IMR-90 (cell line): ENCODE measurements at regions not wholly inside any gene's neighbourhood (a gene's known extent, or its start where the extent isn't known, plus 50 kb on each side); places are given as distances from the start of the nearest gene placed in this dataset.

Source experiments
- ATAC-seq: fragments of 200-7000 bp; cut with Tn5 transposase; 2 replicates; pipeline ENCODE4 v1.9.1; 2020; ENCODE audit warnings: low read depth, mild to moderate bottlenecking, moderate library complexity
- BruUV-seq: library from RNA; stranded (reverse); fragments of 400-500 nt; replicated peaks from 2 replicates; lab custom pipeline; 2021; lab: Mats Ljungman, UMichigan
- CTCF ChIA-PET: fragments of 300-600 bp; formaldehyde crosslinking; extraction: SDS; loops from one replicate; lab custom pipeline; 2021; ENCODE audit warnings: antibody characterized with exemption; lab: Yijun Ruan, JAX
- POLR2A ChIA-PET: fragments of 300-600 bp; sonication (Branson Sonifier 250); formaldehyde crosslinking; loops from one replicate; lab custom pipeline; 2022; ENCODE audit warnings: antibody characterized with exemption; ENCODE audit not compliant: unreplicated experiment; lab: Charles Lee
- DNase-seq: peaks from one replicate; pipeline ENCODE4 v3.0.0; 2013
- H2AFZ ChIP-seq: replicated peaks from 2 replicates; pipeline ENCODE3; 2013; ENCODE audit warnings: low read length, mild to moderate bottlenecking; ENCODE audit not compliant: poor library complexity
- H2AK5ac ChIP-seq: 2 replicates; pipeline ENCODE4 v1.6.1; 2013; ENCODE audit warnings: low read depth, low read length, inconsistent platforms
- H2AK9ac ChIP-seq: replicated peaks from 2 replicates; pipeline ENCODE3; 2013; ENCODE audit warnings: mild to moderate bottlenecking, low read depth, low read length, moderate library complexity; ENCODE audit not compliant: poor library complexity
- H2BK120ac ChIP-seq: 2 replicates; pipeline ENCODE4 v1.6.1; 2013; ENCODE audit warnings: low read depth, low read length, inconsistent platforms
- H2BK15ac ChIP-seq: 3 replicates; pipeline ENCODE4 v1.6.1; 2013; ENCODE audit warnings: low read depth, low read length, inconsistent platforms
- H2BK20ac ChIP-seq: 2 replicates; pipeline ENCODE4 v1.6.1; 2013; ENCODE audit warnings: low read depth, mild to moderate bottlenecking, inconsistent platforms, low read length, moderate library complexity
- H2BK5ac ChIP-seq: 2 replicates; pipeline ENCODE4 v1.6.1; 2013; ENCODE audit warnings: mild to moderate bottlenecking, low read depth, low read length, inconsistent platforms; ENCODE audit not compliant: poor library complexity, severe bottlenecking
- H3K14ac ChIP-seq: replicated peaks from 2 replicates; pipeline ENCODE4 v1.6.1; 2013; ENCODE audit warnings: low read depth, low read length, inconsistent platforms
- H3K18ac ChIP-seq: 2 replicates; pipeline ENCODE4 v1.6.1; 2013; ENCODE audit warnings: low read depth, low read length, control low read depth
- H3K23ac ChIP-seq: 2 replicates; pipeline ENCODE4 v1.6.1; 2013; ENCODE audit warnings: low read depth, low read length, inconsistent platforms
- H3K27ac ChIP-seq: 2 replicates; pipeline ENCODE4 v1.5.1; 2013; ENCODE audit warnings: mild to moderate bottlenecking, control low read depth, low read length; ENCODE audit not compliant: insufficient read depth
- H3K27me3 ChIP-seq: 2 replicates; pipeline ENCODE4 v1.6.1; 2013; ENCODE audit warnings: low read length; ENCODE audit not compliant: control insufficient read depth, insufficient read depth
- H3K36me3 ChIP-seq: 2 replicates; pipeline ENCODE4 v1.6.1; 2013; ENCODE audit warnings: low read length, mixed read lengths; ENCODE audit not compliant: control insufficient read depth, insufficient read depth
- H3K4ac ChIP-seq: 2 replicates; pipeline ENCODE4 v1.6.1; 2013; ENCODE audit warnings: low read depth, low read length, inconsistent platforms
- H3K4me1 ChIP-seq: 2 replicates; pipeline ENCODE4 v1.6.1; 2013; ENCODE audit warnings: low read length, mixed read lengths; ENCODE audit not compliant: control insufficient read depth, insufficient read depth
- H3K4me2 ChIP-seq: 2 replicates; pipeline ENCODE4 v1.6.1; 2013; ENCODE audit warnings: low read depth, mild to moderate bottlenecking, control low read depth, low read length, moderate library complexity
- H3K4me3 ChIP-seq: 2 replicates; pipeline ENCODE4 v1.5.1; 2013; ENCODE audit warnings: low read depth, mild to moderate bottlenecking, control low read depth, low read length, moderate library complexity; ENCODE audit not compliant: insufficient read depth
- H3K56ac ChIP-seq: 2 replicates; pipeline ENCODE4 v1.6.1; 2013; ENCODE audit warnings: low read length, inconsistent platforms; ENCODE audit not compliant: insufficient read depth; ENCODE audit errors: extremely low read depth
- H3K79me1 ChIP-seq, 2 experiments: 2 replicates each; pipeline ENCODE4 v1.6.1; 2013; ENCODE audit warnings: low read length in 2 of 2, inconsistent platforms in 1 of 2, low read depth in 1 of 2
- H3K9ac ChIP-seq: 2 replicates; pipeline ENCODE4 v1.6.1; 2013; ENCODE audit warnings: low read depth, low read length, control low read depth
- H3K9me1 ChIP-seq: 2 replicates; pipeline ENCODE4 v1.6.1; 2013; ENCODE audit warnings: low read length, inconsistent platforms; ENCODE audit not compliant: insufficient read depth
- H3K9me3 ChIP-seq: 2 replicates; pipeline ENCODE4 v1.6.1; 2013; ENCODE audit warnings: low read length; ENCODE audit not compliant: control insufficient read depth, insufficient read depth
- H4K20me1 ChIP-seq: 2 replicates; pipeline ENCODE4 v1.6.1; 2013; ENCODE audit warnings: low read length, inconsistent platforms; ENCODE audit not compliant: insufficient read depth
- H4K5ac ChIP-seq: 2 replicates; pipeline ENCODE4 v1.6.1; 2013; ENCODE audit warnings: mild to moderate bottlenecking, low read depth, low read length, control low read depth
- H4K8ac ChIP-seq, 2 experiments: 2 replicates each; pipeline ENCODE4 v1.6.1; 2013; ENCODE audit warnings: low read depth in 2 of 2, low read length in 2 of 2, control low read depth in 1 of 2, inconsistent platforms in 1 of 2
- H4K91ac ChIP-seq: 2 replicates; pipeline ENCODE4 v1.6.1; 2013; ENCODE audit warnings: low read depth, low read length, inconsistent platforms; ENCODE audit not compliant: insufficient read depth
- CHD1 ChIP-seq: IDR thresholded peaks from 2 replicates; pipeline ENCODE4 v1.6.1; 2012; ENCODE audit warnings: low read depth, low read length, improper control_type of control experiment
- MAZ ChIP-seq: IDR thresholded peaks from 2 replicates; pipeline ENCODE4 v1.6.1; 2012; ENCODE audit warnings: low read depth, mild to moderate bottlenecking, low read length, improper control_type of control experiment, moderate library complexity, borderline replicate concordance
- POLR2A ChIP-seq: IDR thresholded peaks from 2 replicates; pipeline ENCODE4 v1.6.1; 2012; ENCODE audit warnings: mild to moderate bottlenecking, low read depth, low read length
- RAD21 ChIP-seq: IDR thresholded peaks from 2 replicates; pipeline ENCODE4 v1.6.1; 2012; ENCODE audit warnings: low read length, improper control_type of control experiment
- SMC3 ChIP-seq: fragments of 150-350 bp; IDR thresholded peaks from 2 replicates; pipeline ENCODE4 v1.6.1; 2016; ENCODE audit warnings: low read depth, mild to moderate bottlenecking, antibody characterized with exemption, low read length, moderate library complexity
- dilution Hi-C: fragments of 300-500 bp; cut with HindIII; formaldehyde crosslinking; loops from one replicate; pipeline ENCODE4 v1.14.3; 2018; ENCODE audit warnings: low sequenced_read_pairs; ENCODE audit not compliant: unreplicated experiment
- in situ Hi-C: fragments of 300-500 bp; cut with MboI; formaldehyde crosslinking; loops from 3 replicates; pipeline ENCODE4 v1.14.3; 2019; ENCODE audit warnings: low sequenced_read_pairs, inconsistent platforms, mixed read lengths
- intact Hi-C: fragments of 100-400 bp; cut with micrococcal nuclease; formaldehyde crosslinking; loops from 2 replicates; pipeline ENCODE4 v1.10.0; 2022

- H3K56ac ChIP-seq, result no peak overlapping the region
- H3K4me3 ChIP-seq, result no peak overlapping the region
- no peaks in the 10 kb centered on the region for H3K9me3 ChIP-seq
- peak overlapping the region; percentile 73 for H2BK120ac ChIP-seq
- H3K18ac ChIP-seq, result peak overlapping the region; percentile 24
- no peaks in the 10 kb centered on the region for H4K20me1 ChIP-seq
- H3K79me1 ChIP-seq, result no peaks in the 10 kb centered on the region
- peak overlapping the region; percentile 38; the same call in 1 of the 2 replicates for H3K4ac ChIP-seq
- peaks cover 9% of the 10 kb centered on the region for H3K4me1 ChIP-seq
- H3K4me2 ChIP-seq, result no peak overlapping the region
- no peak overlapping the region for H2BK20ac ChIP-seq
- ChIA-PET POLR2A (no interaction called here), CTCF (no interaction called here)
- dilution Hi-C loops, result no loop called here
- H2AK5ac ChIP-seq, result peak overlapping the region; percentile 53; the same call in 1 of the 2 replicates
- H3K9ac ChIP-seq, result no peak overlapping the region
- no peak overlapping the region for H2AK9ac ChIP-seq
- H3K23ac ChIP-seq, result no peak overlapping the region
- no peaks in the 10 kb centered on the region for H3K36me3 ChIP-seq
- 0 out of 2 replicates have a peak overlapping the region, but pooled peaks have one; percentile 31 for H4K5ac ChIP-seq
- H2AFZ ChIP-seq, result peak overlapping the region; percentile 41
- H4K8ac ChIP-seq, result peak overlapping the region; percentile 35 to 43; a peak in 2 of 4 replicates
- H3K27me3 ChIP-seq, result no peaks in the 10 kb centered on the region
- BruUV-seq, result no TSS peak
- DNase-seq (no peak), ATAC-seq (no peak)
- H2BK5ac ChIP-seq, result no peak overlapping the region
- H3K9me1 ChIP-seq, result peaks cover 2% of the 10 kb centered on the region; the same call in 1 of the 2 replicates
- 0 out of 2 replicates have a peak overlapping the region, but pooled peaks have one; percentile 23 for H4K91ac ChIP-seq
- no peak overlapping the region; the same call in 1 of the 2 replicates for H3K27ac ChIP-seq
- H3K14ac ChIP-seq, result no peak overlapping the region; the same call in 1 of the 2 replicates
- in situ Hi-C loops, result no loop called here
- H2BK15ac ChIP-seq, result no peak overlapping the region
- intact Hi-C loops, result loop anchor here (10.0 kb wide), 1 partner anchor 239 kb away; no protein-coding TSS in a partner anchor
- no peak for TF ChIP-seq POLR2A
- TF ChIP-seq CHD1, result no peak
- no peak for TF ChIP-seq MAZ
- TF ChIP-seq RAD21, result no peak
- no peak for TF ChIP-seq SMC3
Measured at GRCh38 chr3:178085817-178086123, 450.5 kb upstream of the KCNMB2 start.
